LNCAP (cell line): ENCODE measurements at regions not wholly inside any gene's neighbourhood (a gene's known extent, or its start where the extent isn't known, plus 50 kb on each side); places are given as distances from the start of the nearest gene placed in this dataset.

Experiments
- CTCF ChIP-seq: fragments of 450-650 bp; IDR thresholded peaks from 2 replicates; pipeline ENCODE4 v1.5.1; 2017; ENCODE audit warnings: mild to moderate bottlenecking

GRCh38 chr6:168916576-168917211, 337.0 kb downstream of the THBS2 start:
- no peak for TF ChIP-seq CTCF

- TF ChIP-seq CTCF: no peak
Observed at GRCh38 chr6:168915855-168916254, 337.8 kb downstream of the THBS2 start.

DNA sequence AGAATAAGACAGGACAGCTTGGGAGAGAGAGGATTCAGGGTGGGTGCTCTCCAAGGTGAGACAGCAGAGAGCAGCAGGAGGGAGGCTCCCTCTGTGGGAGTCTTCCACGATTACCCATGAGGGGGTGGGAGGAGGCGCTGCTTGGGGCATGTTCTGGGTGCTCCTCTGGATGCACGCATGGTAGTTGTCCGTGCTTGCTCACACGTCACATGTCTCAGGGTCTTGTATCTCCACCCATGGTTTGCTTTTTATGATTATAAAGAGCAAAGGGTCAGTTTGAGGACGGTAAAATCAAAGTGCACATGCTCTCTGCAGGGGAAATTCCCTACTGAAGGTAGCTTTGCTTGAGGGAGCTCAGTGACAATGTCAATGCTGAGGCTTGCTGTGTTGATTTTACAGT, 338.4 kb downstream of the THBS2 start:
- no peak for TF ChIP-seq CTCF

DNA sequence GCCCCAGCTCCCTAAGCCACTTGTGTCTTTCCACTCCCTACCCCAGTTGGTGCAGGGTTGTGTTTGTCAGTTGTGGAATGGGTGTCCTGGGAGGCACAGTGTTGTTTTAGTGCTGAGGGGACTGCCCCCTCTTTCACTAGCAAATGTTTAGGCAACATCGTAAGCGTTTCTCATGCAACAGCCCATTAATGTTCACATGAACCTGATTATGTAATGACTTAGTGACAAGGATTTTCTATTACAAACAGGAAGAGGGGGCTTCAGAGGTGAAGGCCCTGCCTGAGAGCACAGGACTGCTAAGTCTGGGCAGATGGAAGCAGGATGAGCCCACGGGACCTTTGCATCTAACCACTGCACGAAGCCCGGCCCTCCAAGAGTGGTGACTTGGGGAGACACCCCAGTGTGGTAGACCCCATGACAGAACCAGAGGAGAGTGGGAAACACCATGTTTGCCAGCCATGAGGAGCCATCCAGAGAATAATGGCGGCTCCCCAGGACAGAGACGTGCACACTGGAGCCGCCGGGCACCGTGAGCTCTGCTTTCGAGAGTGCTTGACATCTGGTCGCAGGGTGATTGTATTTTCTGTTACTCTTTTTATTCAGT, 339.7 kb downstream of the THBS2 start:
- no peak for TF ChIP-seq CTCF

DNA sequence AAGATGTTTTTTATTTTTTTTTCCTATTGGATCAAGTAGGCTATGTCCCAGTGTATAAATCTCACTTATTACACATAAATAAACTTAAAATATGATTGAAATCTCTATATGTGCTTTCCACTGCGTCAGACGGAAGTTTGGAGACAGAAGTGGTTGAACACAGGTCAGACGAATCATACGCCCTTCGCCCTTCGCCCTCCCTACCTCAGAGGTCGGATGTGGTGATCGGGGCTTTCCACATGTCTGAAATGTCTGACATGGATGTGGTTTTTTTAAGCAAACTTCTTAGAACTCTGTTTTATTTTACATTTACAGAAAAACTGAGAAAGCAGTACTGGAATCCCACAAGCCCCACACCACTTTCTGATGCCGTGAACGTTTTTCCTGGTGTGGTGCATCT, 344.4 kb downstream of the THBS2 start:
- TF ChIP-seq CTCF: no peak

- peak; percentile 11; the same call in 1 of the 2 replicates for TF ChIP-seq CTCF
Observed at GRCh38 chr6:168908887-168909286, 344.8 kb downstream of the THBS2 start.

DNA sequence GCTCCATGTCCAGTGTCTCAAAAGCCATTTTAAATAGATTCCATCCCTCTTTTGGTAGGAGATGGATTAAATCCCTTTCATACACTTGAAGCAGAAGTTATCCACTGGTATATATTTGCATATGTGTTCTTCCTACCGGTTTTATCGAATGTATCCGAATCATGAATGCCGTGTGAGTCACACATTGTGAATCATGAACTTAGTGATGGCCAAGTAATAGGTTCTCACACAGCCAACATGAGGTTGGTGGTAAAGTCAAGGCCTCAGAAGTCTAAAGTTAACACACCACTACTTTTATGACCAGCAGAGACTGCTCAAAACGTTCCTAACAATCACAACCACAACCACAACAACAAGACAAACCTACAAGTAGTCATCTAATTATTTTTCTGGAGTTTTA, 345.5 kb downstream of the THBS2 start:
- TF ChIP-seq CTCF: no peak
